ENCODE measurements at regions not wholly inside any gene's neighbourhood (a gene's known extent, or its start where the extent isn't known, plus 50 kb on each side); places are given as distances from the start of the nearest gene placed in this dataset.

DNA sequence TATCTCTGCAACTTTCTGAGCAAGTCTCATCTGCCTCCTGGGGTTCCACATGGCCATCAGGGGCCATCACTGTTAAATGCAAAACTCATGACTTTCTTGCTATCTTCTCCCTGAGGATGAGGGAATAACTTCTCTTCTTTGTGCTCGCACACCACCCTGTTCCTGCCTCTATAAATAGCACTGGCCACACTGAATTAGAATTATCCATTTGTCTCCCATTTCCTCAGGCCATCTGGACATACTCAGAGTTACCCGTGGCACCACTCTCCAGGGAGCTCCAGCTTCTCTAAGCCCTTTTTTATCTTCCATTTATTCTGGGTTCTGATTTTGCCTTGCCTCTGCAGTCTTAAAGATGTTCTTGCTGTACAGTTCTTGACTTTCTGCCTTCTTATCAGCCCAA lies 72.8 kb upstream of the ECI2 start:
- no peak for TF ChIP-seq EP300 (IDR thresholded peaks at IDR 0.05)
- TF ChIP-seq, protein P1, sequence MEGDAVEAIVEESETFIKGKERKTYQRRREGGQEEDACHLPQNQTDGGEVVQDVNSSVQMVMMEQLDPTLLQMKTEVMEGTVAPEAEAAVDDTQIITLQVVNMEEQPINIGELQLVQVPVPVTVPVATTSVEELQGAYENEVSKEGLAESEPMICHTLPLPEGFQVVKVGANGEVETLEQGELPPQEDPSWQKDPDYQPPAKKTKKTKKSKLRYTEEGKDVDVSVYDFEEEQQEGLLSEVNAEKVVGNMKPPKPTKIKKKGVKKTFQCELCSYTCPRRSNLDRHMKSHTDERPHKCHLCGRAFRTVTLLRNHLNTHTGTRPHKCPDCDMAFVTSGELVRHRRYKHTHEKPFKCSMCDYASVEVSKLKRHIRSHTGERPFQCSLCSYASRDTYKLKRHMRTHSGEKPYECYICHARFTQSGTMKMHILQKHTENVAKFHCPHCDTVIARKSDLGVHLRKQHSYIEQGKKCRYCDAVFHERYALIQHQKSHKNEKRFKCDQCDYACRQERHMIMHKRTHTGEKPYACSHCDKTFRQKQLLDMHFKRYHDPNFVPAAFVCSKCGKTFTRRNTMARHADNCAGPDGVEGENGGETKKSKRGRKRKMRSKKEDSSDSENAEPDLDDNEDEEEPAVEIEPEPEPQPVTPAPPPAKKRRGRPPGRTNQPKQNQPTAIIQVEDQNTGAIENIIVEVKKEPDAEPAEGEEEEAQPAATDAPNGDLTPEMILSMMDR (IDR thresholded peaks at IDR 0.05): no peak

Measured in gastroesophageal sphincter (tissue), 3 donors.